ENCODE measurements at regions not wholly inside any gene's neighbourhood (a gene's known extent, or its start where the extent isn't known, plus 50 kb on each side); places are given as distances from the start of the nearest gene placed in this dataset.

GRCh38 chr15:20341901-20342600 is 199.5 kb downstream of the GOLGA6L6 start:
- no peak for TF ChIP-seq CTCF (IDR thresholded peaks at IDR 0.05)
- TF ChIP-seq POLR2A (IDR thresholded peaks at IDR 0.05) = no peak
- TF ChIP-seq POLR2AphosphoS5 (IDR thresholded peaks at IDR 0.05) = no peak
